SU-DHL-6 (cell line): ENCODE measurements at regions not wholly inside any gene's neighbourhood (a gene's known extent, or its start where the extent isn't known, plus 50 kb on each side); places are given as distances from the start of the nearest gene placed in this dataset.

Source experiments
- H2AFZ ChIP-seq: fragments of 200-600 bp; sonication (generic); 2 replicates; pipeline ENCODE4 v1.6.1; 2014; ENCODE audit warnings: low read depth, mild to moderate bottlenecking, moderate library complexity, mixed read lengths, antibody characterized with exemption, low read length; ENCODE audit not compliant: severe bottlenecking
- H3F3A ChIP-seq: fragments of 200-600 bp; shearing (Covaris generic); 2 replicates; pipeline ENCODE4 v1.6.0; 2016; ENCODE audit warnings: antibody characterized with exemption, mild to moderate bottlenecking; ENCODE audit not compliant: insufficient read depth
- H3K27ac ChIP-seq: fragments of 200-600 bp; sonication (generic); 2 replicates; pipeline ENCODE4 v1.5.1; 2016; ENCODE audit warnings: low read depth, mild to moderate bottlenecking, low read length, moderate library complexity, mixed read lengths
- H3K27me3 ChIP-seq: fragments of 200-600 bp; sonication (generic), shearing (Covaris generic); 2 replicates; pipeline ENCODE4 v1.6.0; 2014; ENCODE audit warnings: mild to moderate bottlenecking, low read length
- H3K36me3 ChIP-seq: fragments of 200-600 bp; sonication (generic); 2 replicates; pipeline ENCODE4 v1.6.1; 2014; ENCODE audit warnings: mild to moderate bottlenecking, low read length, mixed read lengths
- H3K4me2 ChIP-seq: fragments of 300-600, 200-600 bp; shearing (Covaris generic), sonication (generic); 2 replicates; pipeline ENCODE4 v1.6.0; 2014; ENCODE audit warnings: low read length, low read depth, mild to moderate bottlenecking; ENCODE audit not compliant: poor library complexity, severe bottlenecking
- H3K4me3 ChIP-seq: fragments of 200-600 bp; sonication (generic); 2 replicates; pipeline ENCODE4 v1.5.1; 2014; ENCODE audit warnings: antibody characterized with exemption, low read length, mild to moderate bottlenecking, mixed read lengths; ENCODE audit not compliant: insufficient read depth, poor library complexity, severe bottlenecking
- H3K79me2 ChIP-seq: fragments of 200-600 bp; sonication (generic); 2 replicates; pipeline ENCODE4 v1.6.1; 2014; ENCODE audit warnings: mild to moderate bottlenecking, low read length, moderate library complexity; ENCODE audit not compliant: insufficient read depth
- H3K9ac ChIP-seq: fragments of 200-600 bp; sonication (generic); 2 replicates; pipeline ENCODE4 v1.7.0; 2014; ENCODE audit warnings: mild to moderate bottlenecking, low read length
- H3K9me2 ChIP-seq: fragments of 200-600 bp; sonication (generic); replicated peaks from 2 replicates; pipeline ENCODE4 v1.6.1; 2014; ENCODE audit warnings: low read length; ENCODE audit not compliant: insufficient read depth
- H3K9me3 ChIP-seq: fragments of 200-600 bp; sonication (generic); 2 replicates; pipeline ENCODE4 v1.6.1; 2014; ENCODE audit warnings: low read length, mixed read lengths; ENCODE audit not compliant: insufficient read depth
- H4K20me1 ChIP-seq: fragments of 200-600 bp; sonication (generic); 2 replicates; pipeline ENCODE4 v1.6.1; 2014; ENCODE audit warnings: low read depth, mild to moderate bottlenecking, antibody characterized with exemption, low read length, moderate library complexity, mixed read lengths
- CTCF ChIP-seq: fragments of 200-600 bp; sonication (generic); IDR thresholded peaks from one replicate; pipeline ENCODE4 v1.5.1; 2017; ENCODE audit warnings: antibody characterized with exemption, mild to moderate bottlenecking, low read length, moderate library complexity; ENCODE audit not compliant: insufficient read depth, poor library complexity, severe bottlenecking
- EZH2phosphoT487 ChIP-seq: fragments of 200-600 bp; sonication (generic), shearing (Covaris generic); conservative IDR thresholded peaks from 2 replicates; pipeline ENCODE4 v1.6.1; 2018; ENCODE audit warnings: mild to moderate bottlenecking, antibody characterized with exemption, low read length, moderate library complexity, mixed read lengths

DNA sequence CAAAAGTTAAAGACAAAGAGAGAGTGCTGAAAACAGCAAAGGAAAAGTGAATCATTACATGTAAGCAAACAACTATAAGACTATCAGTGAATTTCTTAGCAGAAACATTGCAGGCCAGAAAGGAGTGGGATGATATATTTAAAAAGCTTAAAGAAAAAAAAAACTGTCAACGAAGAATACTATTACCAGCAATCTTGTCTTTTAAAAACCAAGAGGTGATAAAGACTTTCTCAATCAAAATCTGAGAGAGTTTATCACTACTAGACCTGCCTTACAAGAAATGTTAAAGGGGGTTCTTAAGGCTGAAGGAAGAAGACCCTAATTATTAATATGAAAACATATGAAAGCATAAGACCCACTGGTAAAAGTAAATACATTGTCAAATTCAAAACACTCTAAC lies 132.5 kb upstream of the ZCCHC13 start:
- H3K9ac ChIP-seq = no peak overlapping the region
- H3K9me2 ChIP-seq = no peaks in the 10 kb centered on the region
- H4K20me1 ChIP-seq = no peaks in the 10 kb centered on the region
- H3K4me3 ChIP-seq = no peak overlapping the region
- no peak overlapping the region for H2AFZ ChIP-seq
- H3F3A ChIP-seq = no peaks in the 10 kb centered on the region
- TF ChIP-seq CTCF (no peak), EZH2phosphoT487 (no peak)
- no peaks in the 10 kb centered on the region for H3K9me3 ChIP-seq
- no peak overlapping the region for H3K27ac ChIP-seq
- H3K4me2 ChIP-seq = no peak overlapping the region
- no peaks in the 10 kb centered on the region for H3K79me2 ChIP-seq
- H3K36me3 ChIP-seq = no peaks in the 10 kb centered on the region
- no peaks in the 10 kb centered on the region for H3K27me3 ChIP-seq

- no peak overlapping the region for H3K9ac ChIP-seq
- H3K36me3 ChIP-seq = no peaks in the 10 kb centered on the region
- H3K79me2 ChIP-seq = no peaks in the 10 kb centered on the region
- no peaks in the 10 kb centered on the region for H3K9me2 ChIP-seq
- H3K27me3 ChIP-seq = no peaks in the 10 kb centered on the region
- H3K27ac ChIP-seq = no peak overlapping the region
- no peak overlapping the region for H3K4me3 ChIP-seq
- no peak overlapping the region for H3K4me2 ChIP-seq
- TF ChIP-seq EZH2phosphoT487 (no peak), CTCF (no peak)
- H4K20me1 ChIP-seq = no peaks in the 10 kb centered on the region
- no peaks in the 10 kb centered on the region for H3F3A ChIP-seq
- no peaks in the 10 kb centered on the region for H3K9me3 ChIP-seq
- no peak overlapping the region for H2AFZ ChIP-seq
Measured at GRCh38 chrX:74162199-74162598, 141.8 kb upstream of the ZCCHC13 start.

GRCh38 chrX:74160816-74161215 lies 143.2 kb upstream of the ZCCHC13 start:
- no peak overlapping the region for H3K4me2 ChIP-seq
- H3K27ac ChIP-seq = no peak overlapping the region
- no peak for TF ChIP-seq EZH2phosphoT487
- TF ChIP-seq CTCF = no peak
- H3K4me3 ChIP-seq = no peak overlapping the region
- no peaks in the 10 kb centered on the region for H3K27me3 ChIP-seq
- no peaks in the 10 kb centered on the region for H3F3A ChIP-seq
- no peaks in the 10 kb centered on the region for H3K36me3 ChIP-seq
- no peak overlapping the region for H2AFZ ChIP-seq
- H3K9me3 ChIP-seq = no peaks in the 10 kb centered on the region
- H3K79me2 ChIP-seq = no peaks in the 10 kb centered on the region
- no peaks in the 10 kb centered on the region for H3K9me2 ChIP-seq
- H3K9ac ChIP-seq = no peak overlapping the region
- no peaks in the 10 kb centered on the region for H4K20me1 ChIP-seq

GRCh38 chrX:74160358-74160757 lies 143.6 kb upstream of the ZCCHC13 start:
- H3K9me2 ChIP-seq = no peaks in the 10 kb centered on the region
- no peaks in the 10 kb centered on the region for H3K79me2 ChIP-seq
- no peaks in the 10 kb centered on the region for H3F3A ChIP-seq
- no peak overlapping the region for H3K9ac ChIP-seq
- H3K27ac ChIP-seq = no peak overlapping the region
- H4K20me1 ChIP-seq = no peaks in the 10 kb centered on the region
- TF ChIP-seq CTCF = no peak
- no peak for TF ChIP-seq EZH2phosphoT487
- H2AFZ ChIP-seq = no peak overlapping the region
- H3K27me3 ChIP-seq = no peaks in the 10 kb centered on the region
- no peaks in the 10 kb centered on the region for H3K9me3 ChIP-seq
- H3K36me3 ChIP-seq = no peaks in the 10 kb centered on the region
- H3K4me2 ChIP-seq = no peak overlapping the region
- no peak overlapping the region for H3K4me3 ChIP-seq
